ENCODE measurements at regions not wholly inside any gene's neighbourhood (a gene's known extent, or its start where the extent isn't known, plus 50 kb on each side); places are given as distances from the start of the nearest gene placed in this dataset.

DNA sequence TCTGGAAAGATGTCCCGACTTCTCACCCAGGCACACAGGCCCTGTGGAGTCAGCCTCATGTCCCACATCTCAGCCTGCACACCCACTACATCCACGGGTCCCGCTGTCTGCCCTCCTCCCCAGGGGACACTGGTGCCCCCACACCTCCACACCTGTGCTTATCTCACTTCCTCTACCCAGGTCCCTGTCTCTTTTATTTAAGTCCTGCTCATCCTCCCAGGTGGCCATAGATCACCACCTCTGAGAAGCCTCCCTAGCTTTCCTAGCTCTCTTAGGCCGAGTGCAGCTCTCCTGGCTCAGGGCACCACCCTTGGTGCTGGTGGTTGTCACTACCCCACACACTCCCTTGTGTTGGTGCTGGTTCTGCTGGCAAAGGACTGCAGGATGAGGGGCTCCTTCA is 143.6 kb upstream of the PITX1 start:
- TF ChIP-seq CTCF (IDR thresholded peaks at IDR 0.05 in 2 of 3, conservative IDR thresholded peaks at IDR 0.05 in 1 of 3; ENCODE audit: control insufficient read depth in 2 of 3, extremely low read depth in 1 of 3, insufficient read depth in 1 of 3, low read depth in 3 of 3, low read length in 3 of 3) = no peak
- TF ChIP-seq PAX5 (IDR thresholded peaks at IDR 0.05; ENCODE audit: borderline replicate concordance, low read depth, low read length) = no peak
- no peak for TF ChIP-seq CHD2 (IDR thresholded peaks at IDR 0.05; ENCODE audit: borderline replicate concordance, low read depth, low read length)
